ENCODE measurements at regions not wholly inside any gene's neighbourhood (a gene's known extent, or its start where the extent isn't known, plus 50 kb on each side); places are given as distances from the start of the nearest gene placed in this dataset.

DNA sequence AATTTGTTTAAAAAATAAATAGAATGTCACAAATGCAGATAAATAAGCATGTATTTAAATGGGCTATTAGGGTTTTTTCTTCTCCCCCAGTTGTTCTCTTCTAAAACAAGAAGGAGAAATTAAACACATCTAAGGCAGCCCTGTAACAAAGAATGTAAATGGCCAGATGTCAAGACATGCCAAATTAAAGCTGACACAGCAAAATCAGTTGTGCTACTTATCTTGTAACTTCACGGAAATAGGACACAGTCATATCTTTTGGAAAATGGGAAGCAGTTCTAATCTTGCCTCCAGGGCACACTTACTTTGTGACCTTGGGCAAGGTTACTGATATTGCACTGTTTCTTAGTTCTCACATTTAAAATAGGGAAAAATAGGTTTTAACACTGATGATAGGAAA, 200.1 kb upstream of the NRXN1 start (continued):
- TF ChIP-seq, protein P1, sequence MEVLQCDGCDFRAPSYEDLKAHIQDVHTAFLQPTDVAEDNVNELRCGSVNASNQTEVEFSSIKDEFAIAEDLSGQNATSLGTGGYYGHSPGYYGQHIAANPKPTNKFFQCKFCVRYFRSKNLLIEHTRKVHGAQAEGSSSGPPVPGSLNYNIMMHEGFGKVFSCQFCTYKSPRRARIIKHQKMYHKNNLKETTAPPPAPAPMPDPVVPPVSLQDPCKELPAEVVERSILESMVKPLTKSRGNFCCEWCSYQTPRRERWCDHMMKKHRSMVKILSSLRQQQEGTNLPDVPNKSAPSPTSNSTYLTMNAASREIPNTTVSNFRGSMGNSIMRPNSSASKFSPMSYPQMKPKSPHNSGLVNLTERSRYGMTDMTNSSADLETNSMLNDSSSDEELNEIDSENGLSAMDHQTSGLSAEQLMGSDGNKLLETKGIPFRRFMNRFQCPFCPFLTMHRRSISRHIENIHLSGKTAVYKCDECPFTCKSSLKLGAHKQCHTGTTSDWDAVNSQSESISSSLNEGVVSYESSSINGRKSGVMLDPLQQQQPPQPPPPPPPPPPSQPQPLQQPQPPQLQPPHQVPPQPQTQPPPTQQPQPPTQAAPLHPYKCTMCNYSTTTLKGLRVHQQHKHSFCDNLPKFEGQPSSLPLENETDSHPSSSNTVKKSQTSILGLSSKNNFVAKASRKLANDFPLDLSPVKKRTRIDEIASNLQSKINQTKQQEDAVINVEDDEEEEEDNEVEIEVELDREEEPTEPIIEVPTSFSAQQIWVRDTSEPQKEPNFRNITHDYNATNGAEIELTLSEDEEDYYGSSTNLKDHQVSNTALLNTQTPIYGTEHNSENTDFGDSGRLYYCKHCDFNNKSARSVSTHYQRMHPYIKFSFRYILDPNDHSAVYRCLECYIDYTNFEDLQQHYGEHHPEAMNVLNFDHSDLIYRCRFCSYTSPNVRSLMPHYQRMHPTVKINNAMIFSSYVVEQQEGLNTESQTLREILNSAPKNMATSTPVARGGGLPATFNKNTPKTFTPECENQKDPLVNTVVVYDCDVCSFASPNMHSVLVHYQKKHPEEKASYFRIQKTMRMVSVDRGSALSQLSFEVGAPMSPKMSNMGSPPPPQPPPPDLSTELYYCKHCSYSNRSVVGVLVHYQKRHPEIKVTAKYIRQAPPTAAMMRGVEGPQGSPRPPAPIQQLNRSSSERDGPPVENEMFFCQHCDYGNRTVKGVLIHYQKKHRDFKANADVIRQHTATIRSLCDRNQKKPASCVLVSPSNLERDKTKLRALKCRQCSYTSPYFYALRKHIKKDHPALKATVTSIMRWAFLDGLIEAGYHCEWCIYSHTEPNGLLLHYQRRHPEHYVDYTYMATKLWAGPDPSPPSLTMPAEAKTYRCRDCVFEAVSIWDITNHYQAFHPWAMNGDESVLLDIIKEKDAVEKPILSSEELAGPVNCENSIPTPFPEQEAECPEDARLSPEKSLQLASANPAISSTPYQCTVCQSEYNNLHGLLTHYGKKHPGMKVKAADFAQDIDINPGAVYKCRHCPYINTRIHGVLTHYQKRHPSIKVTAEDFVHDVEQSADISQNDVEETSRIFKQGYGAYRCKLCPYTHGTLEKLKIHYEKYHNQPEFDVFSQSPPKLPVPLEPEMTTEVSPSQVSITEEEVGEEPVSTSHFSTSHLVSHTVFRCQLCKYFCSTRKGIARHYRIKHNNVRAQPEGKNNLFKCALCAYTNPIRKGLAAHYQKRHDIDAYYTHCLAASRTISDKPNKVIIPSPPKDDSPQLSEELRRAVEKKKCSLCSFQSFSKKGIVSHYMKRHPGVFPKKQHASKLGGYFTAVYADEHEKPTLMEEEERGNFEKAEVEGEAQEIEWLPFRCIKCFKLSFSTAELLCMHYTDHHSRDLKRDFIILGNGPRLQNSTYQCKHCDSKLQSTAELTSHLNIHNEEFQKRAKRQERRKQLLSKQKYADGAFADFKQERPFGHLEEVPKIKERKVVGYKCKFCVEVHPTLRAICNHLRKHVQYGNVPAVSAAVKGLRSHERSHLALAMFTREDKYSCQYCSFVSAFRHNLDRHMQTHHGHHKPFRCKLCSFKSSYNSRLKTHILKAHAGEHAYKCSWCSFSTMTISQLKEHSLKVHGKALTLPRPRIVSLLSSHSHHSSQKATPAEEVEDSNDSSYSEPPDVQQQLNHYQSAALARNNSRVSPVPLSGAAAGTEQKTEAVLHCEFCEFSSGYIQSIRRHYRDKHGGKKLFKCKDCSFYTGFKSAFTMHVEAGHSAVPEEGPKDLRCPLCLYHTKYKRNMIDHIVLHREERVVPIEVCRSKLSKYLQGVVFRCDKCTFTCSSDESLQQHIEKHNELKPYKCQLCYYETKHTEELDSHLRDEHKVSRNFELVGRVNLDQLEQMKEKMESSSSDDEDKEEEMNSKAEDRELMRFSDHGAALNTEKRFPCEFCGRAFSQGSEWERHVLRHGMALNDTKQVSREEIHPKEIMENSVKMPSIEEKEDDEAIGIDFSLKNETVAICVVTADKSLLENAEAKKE (CRISPR knock-in tag; IDR thresholded peaks at IDR 0.05) = no peak
- TF ChIP-seq POLR2AphosphoS5 (IDR thresholded peaks at IDR 0.05; ENCODE audit: low read depth) = no peak
- TF ChIP-seq NANOG (IDR thresholded peaks at IDR 0.05; ENCODE audit: borderline replicate concordance) = no peak
- no peak for TF ChIP-seq CREB1 (CRISPR knock-in tag; IDR thresholded peaks at IDR 0.05; ENCODE audit: low read depth)
- no peak for TF ChIP-seq JUNB (IDR thresholded peaks at IDR 0.05; ENCODE audit: unreplicated experiment)
- TF ChIP-seq STAT1 (IDR thresholded peaks at IDR 0.05; ENCODE audit: unreplicated experiment) = no peak
- TF ChIP-seq ZNF114 (CRISPR knock-in tag; IDR thresholded peaks at IDR 0.05) = no peak

DNA sequence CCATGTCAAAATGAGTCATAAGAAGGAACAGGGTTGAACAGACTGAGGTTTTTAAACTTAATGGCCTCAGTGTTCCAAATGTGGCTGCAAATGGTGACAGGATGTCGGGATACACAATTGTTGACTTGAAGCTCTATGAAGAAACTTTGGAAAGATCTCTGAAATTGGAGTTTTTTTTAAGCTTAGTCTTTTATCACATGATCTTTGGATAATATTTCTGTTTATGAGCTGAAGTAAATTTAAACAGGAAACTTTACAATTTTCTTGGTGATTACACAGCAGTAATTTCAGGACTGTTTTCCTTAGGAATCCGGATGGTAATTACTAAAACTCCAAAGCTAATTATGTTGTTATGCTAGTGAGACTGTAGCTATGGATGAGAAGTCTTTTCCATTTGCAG, 199.1 kb upstream of the NRXN1 start:
- no peaks in the 10 kb centered on the region for H4K20me1 ChIP-seq (replicated peaks; ENCODE audit: insufficient read depth)
- Mint-ChIP-seq H3K27ac (no peak overlapping the region), H3K9me3 (peaks cover 22% of the 10 kb centered on the region), H3K36me3 (ENCODE audit: low read depth) (peaks cover 22% of the 10 kb centered on the region), H3K27me3 (ENCODE audit: insufficient read depth, low read depth, poor library complexity) (peaks cover 2% of the 10 kb centered on the region), H3K4me1 (0 out of 3 replicates have a peak, but pooled peaks cover 2% of the 10 kb centered on the region), H3K4me3 (no peak overlapping the region)
- H3F3A ChIP-seq (replicated peaks; ENCODE audit: low read depth) = no peaks in the 10 kb centered on the region
- no peak for ATAC-seq
- no peak overlapping the region for H3K4me3 ChIP-seq
- TF ChIP-seq EZH2phosphoT487 (IDR thresholded peaks at IDR 0.05; ENCODE audit: unreplicated experiment) = no peak
- TF ChIP-seq, protein P2, sequence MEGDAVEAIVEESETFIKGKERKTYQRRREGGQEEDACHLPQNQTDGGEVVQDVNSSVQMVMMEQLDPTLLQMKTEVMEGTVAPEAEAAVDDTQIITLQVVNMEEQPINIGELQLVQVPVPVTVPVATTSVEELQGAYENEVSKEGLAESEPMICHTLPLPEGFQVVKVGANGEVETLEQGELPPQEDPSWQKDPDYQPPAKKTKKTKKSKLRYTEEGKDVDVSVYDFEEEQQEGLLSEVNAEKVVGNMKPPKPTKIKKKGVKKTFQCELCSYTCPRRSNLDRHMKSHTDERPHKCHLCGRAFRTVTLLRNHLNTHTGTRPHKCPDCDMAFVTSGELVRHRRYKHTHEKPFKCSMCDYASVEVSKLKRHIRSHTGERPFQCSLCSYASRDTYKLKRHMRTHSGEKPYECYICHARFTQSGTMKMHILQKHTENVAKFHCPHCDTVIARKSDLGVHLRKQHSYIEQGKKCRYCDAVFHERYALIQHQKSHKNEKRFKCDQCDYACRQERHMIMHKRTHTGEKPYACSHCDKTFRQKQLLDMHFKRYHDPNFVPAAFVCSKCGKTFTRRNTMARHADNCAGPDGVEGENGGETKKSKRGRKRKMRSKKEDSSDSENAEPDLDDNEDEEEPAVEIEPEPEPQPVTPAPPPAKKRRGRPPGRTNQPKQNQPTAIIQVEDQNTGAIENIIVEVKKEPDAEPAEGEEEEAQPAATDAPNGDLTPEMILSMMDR (conservative IDR thresholded peaks at IDR 0.05; ENCODE audit: low read depth in 2 of 2) = no peak
- TF ChIP-seq POLR2AphosphoS5 (IDR thresholded peaks at IDR 0.05; ENCODE audit: low read depth) = no peak
- H3K4me2 ChIP-seq = no peak overlapping the region
- no peak for DNase-seq (ENCODE audit: low spot score)
- no peak overlapping the region for H3K27ac ChIP-seq (ENCODE audit: low read depth)
- no peaks in the 10 kb centered on the region for H3K4me1 ChIP-seq (ENCODE audit: insufficient read depth)
- no peaks in the 10 kb centered on the region for H3K27me3 ChIP-seq (ENCODE audit: insufficient read depth)
- no peaks in the 10 kb centered on the region for H3K79me2 ChIP-seq (replicated peaks; ENCODE audit: insufficient read depth)
- no peaks in the 10 kb centered on the region; the same call in 1 of the 2 replicates for H3K36me3 ChIP-seq (ENCODE audit: insufficient read depth)
- no peak overlapping the region for H2AFZ ChIP-seq
- 0 out of 2 replicates have a peak, but pooled peaks cover 4% of the 10 kb centered on the region for H3K9me2 ChIP-seq (ENCODE audit: insufficient read depth)

Measured in GM23338 (cell line).